Mucosa of stomach (tissue), 1 donor: ENCODE measurements at regions not wholly inside any gene's neighbourhood (a gene's known extent, or its start where the extent isn't known, plus 50 kb on each side); places are given as distances from the start of the nearest gene placed in this dataset.

Experiments
- H3K27me3 ChIP-seq: one replicate; pipeline ENCODE4 v1.7.0; 2013; ENCODE audit warnings: mild to moderate bottlenecking, low read length; ENCODE audit not compliant: control insufficient read depth, insufficient read depth
- H3K36me3 ChIP-seq: one replicate; pipeline ENCODE4 v1.7.0; 2013; ENCODE audit warnings: low read length; ENCODE audit not compliant: control insufficient read depth, insufficient read depth
- H3K4me1 ChIP-seq: one replicate; pipeline ENCODE4 v1.7.0; 2013; ENCODE audit warnings: mild to moderate bottlenecking, low read length; ENCODE audit not compliant: control insufficient read depth, insufficient read depth
- H3K4me3 ChIP-seq: one replicate; pipeline ENCODE4 v1.7.0; 2013; ENCODE audit warnings: low read length
- H3K9ac ChIP-seq: one replicate; pipeline ENCODE4 v1.7.0; 2013; ENCODE audit warnings: mild to moderate bottlenecking, low read length, moderate library complexity
- H3K9me3 ChIP-seq: one replicate; pipeline ENCODE4 v1.7.0; 2013; ENCODE audit warnings: mild to moderate bottlenecking, low read length, moderate library complexity; ENCODE audit not compliant: control insufficient read depth
- donor health status: Pancreatic carcinoma.

GRCh38 chr6:1104988-1105670 lies 206.8 kb upstream of the FOXQ1 start:
- Histone ChIP-seq H3K36me3 (no peaks in the 10 kb centered on the region), H3K27me3 (no peaks in the 10 kb centered on the region), H3K9ac (no peak overlapping the region), H3K4me1 (peaks cover 23% of the 10 kb centered on the region), H3K4me3 (no peak overlapping the region), H3K9me3 (no peaks in the 10 kb centered on the region)

DNA sequence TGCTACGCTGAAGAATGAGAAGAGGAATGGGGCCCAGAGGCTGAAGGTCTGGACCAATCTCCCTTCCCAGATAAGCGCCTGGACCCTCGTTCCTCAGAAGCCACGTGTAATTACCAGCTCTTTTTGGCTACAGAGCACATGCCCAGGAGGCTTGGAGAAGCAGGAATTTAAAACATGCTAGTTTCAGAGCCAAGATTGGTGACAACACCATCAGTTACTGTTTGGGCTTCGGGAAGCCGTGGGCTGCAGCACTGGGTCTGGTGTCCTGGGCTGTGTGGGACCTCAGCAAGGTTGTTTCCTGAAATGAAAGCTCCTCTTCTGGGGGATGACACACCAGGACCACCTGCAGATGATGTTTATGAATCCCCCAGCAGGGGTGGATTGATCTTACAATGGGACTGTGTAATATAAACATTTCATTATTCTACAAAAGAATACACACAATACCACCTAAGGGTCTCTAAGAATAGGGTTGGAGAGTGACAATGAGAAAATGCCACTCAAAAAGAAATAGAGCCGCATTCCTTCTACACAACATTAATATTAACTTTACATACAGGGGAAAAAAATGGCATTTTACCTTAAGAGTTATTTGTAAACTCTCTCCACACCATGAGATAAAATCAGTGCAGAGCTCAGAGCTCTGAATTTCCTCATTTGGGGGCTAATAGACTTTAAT lies 207.8 kb upstream of the FOXQ1 start:
- no peak overlapping the region for H3K4me3 ChIP-seq
- H3K36me3 ChIP-seq, result no peaks in the 10 kb centered on the region
- H3K27me3 ChIP-seq, result no peaks in the 10 kb centered on the region
- H3K9me3 ChIP-seq, result no peaks in the 10 kb centered on the region
- peaks cover 30% of the 10 kb centered on the region for H3K4me1 ChIP-seq
- no peak overlapping the region for H3K9ac ChIP-seq

- Histone ChIP-seq H3K36me3 (no peaks in the 10 kb centered on the region), H3K4me3 (no peak overlapping the region), H3K4me1 (peaks cover 30% of the 10 kb centered on the region), H3K27me3 (no peaks in the 10 kb centered on the region), H3K9me3 (no peaks in the 10 kb centered on the region), H3K9ac (no peak overlapping the region)
Measured at GRCh38 chr6:1103021-1103420, 208.9 kb upstream of the FOXQ1 start.

GRCh38 chr6:1100269-1100668 lies 211.6 kb upstream of the FOXQ1 start:
- H3K36me3 ChIP-seq, result no peaks in the 10 kb centered on the region
- no peak overlapping the region for H3K4me3 ChIP-seq
- H3K27me3 ChIP-seq, result no peaks in the 10 kb centered on the region
- H3K9me3 ChIP-seq, result no peaks in the 10 kb centered on the region
- no peak overlapping the region for H3K9ac ChIP-seq
- peaks cover 21% of the 10 kb centered on the region for H3K4me1 ChIP-seq

GRCh38 chr6:1099264-1099663 lies 212.6 kb upstream of the FOXQ1 start:
- no peaks in the 10 kb centered on the region for H3K36me3 ChIP-seq
- no peak overlapping the region for H3K9ac ChIP-seq

DNA sequence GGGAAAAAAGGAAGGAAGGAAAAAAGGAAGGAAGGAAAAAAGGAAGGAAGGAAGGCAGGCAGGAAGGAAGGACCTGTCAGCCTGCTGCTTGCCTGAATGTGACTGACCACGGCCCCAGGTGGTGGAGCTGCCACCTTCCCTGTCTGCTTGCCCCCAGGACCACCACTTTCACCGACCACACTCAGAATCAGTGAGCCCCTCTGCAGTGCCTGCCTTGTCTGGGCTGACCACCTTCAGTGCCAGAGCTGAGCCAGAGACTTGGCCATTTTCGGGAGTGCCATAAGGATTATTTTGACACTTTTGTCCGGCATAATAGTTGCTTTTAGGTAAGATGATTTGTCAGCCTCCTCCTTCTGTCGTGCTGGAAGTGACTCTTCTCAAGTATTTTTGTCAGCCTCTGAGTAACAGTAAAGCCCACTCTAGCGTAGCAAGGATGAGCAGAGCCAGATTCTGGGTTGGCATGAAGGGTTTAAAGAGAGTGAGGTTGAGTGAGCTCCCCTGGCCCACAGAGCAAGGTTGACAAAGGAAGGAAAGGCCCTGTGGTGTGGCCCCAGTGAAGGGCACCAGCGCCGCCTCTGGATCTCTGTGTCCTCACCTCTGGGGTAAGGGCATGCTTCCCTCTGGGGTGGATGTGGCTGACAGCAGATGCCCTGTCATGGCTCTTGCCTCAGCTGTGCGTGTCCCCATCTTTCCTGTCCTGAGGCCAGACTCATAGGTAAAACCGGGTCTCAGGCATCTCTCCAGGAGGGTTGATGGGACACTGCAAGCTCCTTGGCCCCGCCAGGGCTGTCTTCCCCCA lies 214.7 kb upstream of the FOXQ1 start:
- Histone ChIP-seq H3K9me3 (no peaks in the 10 kb centered on the region), H3K36me3 (no peaks in the 10 kb centered on the region)

More at GRCh38 chr6:1099264-1099663, 212.6 kb upstream of the FOXQ1 start:
- no peak overlapping the region for H3K4me3 ChIP-seq
- H3K4me1 ChIP-seq, result peaks cover 17% of the 10 kb centered on the region
- H3K9me3 ChIP-seq, result no peaks in the 10 kb centered on the region
- H3K27me3 ChIP-seq, result no peaks in the 10 kb centered on the region

DNA sequence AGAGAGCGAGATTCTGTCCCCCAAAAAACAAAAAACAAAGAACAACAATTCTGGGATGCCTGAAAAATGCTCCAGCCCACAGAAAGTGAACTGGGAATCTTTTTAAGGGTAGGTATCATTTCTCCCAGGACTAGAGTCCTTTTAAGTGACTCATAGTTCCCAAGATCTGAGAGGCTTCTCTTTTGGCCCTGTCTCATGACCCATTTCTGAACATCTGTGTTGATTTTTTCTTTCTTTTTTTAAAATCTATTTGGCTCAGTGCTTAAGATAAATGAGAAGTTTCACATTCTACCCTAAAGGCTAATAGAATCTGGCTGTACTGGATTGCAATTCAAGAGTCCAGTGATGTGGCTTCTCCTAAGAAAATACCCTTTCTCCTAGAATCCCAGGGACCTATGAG lies 217.6 kb upstream of the FOXQ1 start:
- Histone ChIP-seq H3K9me3 (no peaks in the 10 kb centered on the region), H3K27me3 (no peaks in the 10 kb centered on the region), H3K9ac (no peak overlapping the region), H3K4me1 (peaks cover 8% of the 10 kb centered on the region), H3K4me3 (no peak overlapping the region), H3K36me3 (no peaks in the 10 kb centered on the region)

More for the DNA sequence above, 214.7 kb upstream of the FOXQ1 start:
- Histone ChIP-seq H3K27me3 (no peaks in the 10 kb centered on the region), H3K9ac (no peak overlapping the region), H3K4me1 (peaks cover 15% of the 10 kb centered on the region), H3K4me3 (no peak overlapping the region)

DNA sequence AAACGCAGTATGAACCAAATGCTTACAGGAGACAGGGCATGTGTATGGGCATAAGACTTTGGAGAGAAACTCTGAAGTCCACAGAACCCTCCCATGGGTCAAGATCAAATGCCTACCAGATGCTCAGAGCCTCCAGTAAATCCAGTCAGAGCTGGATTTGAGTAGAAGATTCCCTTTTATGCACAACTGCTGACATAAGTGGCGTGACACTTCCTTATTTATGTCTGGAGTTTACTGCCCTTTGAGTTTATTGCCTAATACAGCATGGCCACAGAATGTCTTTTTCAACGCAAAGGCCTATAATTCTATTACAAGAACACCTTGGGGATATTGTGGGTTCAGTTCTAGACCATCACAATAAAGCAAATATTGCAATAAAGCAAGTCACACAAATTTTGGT lies 220.0 kb upstream of the FOXQ1 start:
- Histone ChIP-seq H3K36me3 (no peaks in the 10 kb centered on the region), H3K9ac (no peak overlapping the region), H3K27me3 (no peaks in the 10 kb centered on the region), H3K9me3 (no peaks in the 10 kb centered on the region), H3K4me1 (peaks cover 23% of the 10 kb centered on the region), H3K4me3 (no peak overlapping the region)

- Histone ChIP-seq H3K4me3 (no peak overlapping the region), H3K9me3 (no peaks in the 10 kb centered on the region), H3K4me1 (peaks cover 23% of the 10 kb centered on the region), H3K9ac (no peak overlapping the region), H3K27me3 (no peaks in the 10 kb centered on the region), H3K36me3 (no peaks in the 10 kb centered on the region)
Measured at GRCh38 chr6:1089859-1090258, 222.0 kb upstream of the FOXQ1 start.

GRCh38 chr6:1088492-1089001 lies 223.4 kb upstream of the FOXQ1 start:
- H3K4me3 ChIP-seq, result no peak overlapping the region
- H3K9ac ChIP-seq, result no peak overlapping the region
- H3K9me3 ChIP-seq, result no peaks in the 10 kb centered on the region
- no peaks in the 10 kb centered on the region for H3K27me3 ChIP-seq
- H3K36me3 ChIP-seq, result no peaks in the 10 kb centered on the region
- H3K4me1 ChIP-seq, result peaks cover 19% of the 10 kb centered on the region

DNA sequence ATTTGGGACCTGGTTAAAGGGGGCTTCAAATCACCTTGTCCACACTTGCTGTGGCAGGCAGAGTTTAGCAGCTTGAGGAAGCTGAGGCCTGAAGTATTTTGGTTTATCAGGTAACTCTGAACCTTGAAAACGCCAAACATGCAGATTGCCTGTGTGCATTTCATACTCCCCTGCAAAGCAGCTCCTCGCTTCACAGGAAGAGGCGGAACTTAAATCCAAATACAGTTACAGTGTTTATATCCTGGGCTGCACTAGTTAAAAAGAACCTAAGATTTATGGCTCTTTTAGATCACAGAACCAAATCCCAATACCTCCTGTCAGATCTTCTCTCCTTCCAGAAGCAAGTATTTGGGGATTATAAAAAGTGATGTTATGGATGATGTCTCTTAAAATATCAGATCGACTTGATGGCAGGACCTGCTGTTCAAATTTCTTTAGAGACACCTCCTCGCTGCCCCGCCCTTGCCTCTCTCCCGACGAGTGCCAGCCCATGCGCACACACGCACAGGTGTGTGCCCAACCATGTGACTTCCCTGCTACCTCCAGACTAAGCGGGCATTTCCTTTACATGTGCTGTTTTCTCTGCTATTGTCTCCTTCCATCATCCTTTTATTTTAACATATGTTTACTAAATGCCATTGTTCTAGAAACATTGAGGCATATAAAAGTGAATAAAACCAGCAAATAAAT lies 224.6 kb upstream of the FOXQ1 start:
- Histone ChIP-seq H3K9me3 (no peaks in the 10 kb centered on the region), H3K36me3 (no peaks in the 10 kb centered on the region), H3K4me1 (peaks cover 31% of the 10 kb centered on the region), H3K9ac (no peak overlapping the region), H3K27me3 (no peaks in the 10 kb centered on the region), H3K4me3 (no peak overlapping the region)
